Vagina (tissue), 2 donors: ENCODE measurements at regions not wholly inside any gene's neighbourhood (a gene's known extent, or its start where the extent isn't known, plus 50 kb on each side); places are given as distances from the start of the nearest gene placed in this dataset.

Source experiments
- DNase-seq, 2 donors: peaks; one replicate each; pipeline ENCODE4 v3.0.0-alpha.2; 2017; ENCODE audit errors: extremely low spot score in 2 of 2
- H3K27ac ChIP-seq: fragments of 200-600 bp; sonication (generic); one replicate; pipeline ENCODE4 v1.5.1; 2019
- H3K27me3 ChIP-seq: fragments of 200-600 bp; sonication (generic); one replicate; pipeline ENCODE4 v1.5.1; 2019
- H3K36me3 ChIP-seq, 2 donors: fragments of 200-600 bp; sonication (generic); one replicate each; pipeline ENCODE4 v1.5.1; 2017 to 2019
- H3K4me1 ChIP-seq: fragments of 200-600 bp; sonication (generic); one replicate; pipeline ENCODE4 v1.5.1; 2019
- H3K4me3 ChIP-seq, 2 donors: fragments of 200-600 bp; sonication (generic); 1 replicate in 1 of 2; 2 replicates in 1 of 2; pipeline ENCODE4 v1.5.1; 2016 to 2019
- H3K9me3 ChIP-seq: fragments of 200-600 bp; sonication (generic); one replicate; pipeline ENCODE4 v1.5.1; 2019
- POLR2A ChIP-seq, 2 donors: fragments of 450-650 bp; IDR thresholded peaks; one replicate each; pipeline ENCODE4 v1.6.1; 2017; ENCODE audit warnings: antibody characterized with exemption in 2 of 2, mild to moderate bottlenecking in 2 of 2, moderate library complexity in 2 of 2
- POLR2AphosphoS5 ChIP-seq, 2 donors: sonication (generic); formaldehyde crosslinking; IDR thresholded peaks; one replicate each; pipeline ENCODE4 v1.9.0; 2017; ENCODE audit warnings: antibody characterized with exemption in 2 of 2, mild to moderate bottlenecking in 2 of 2, low read depth in 1 of 2; ENCODE audit not compliant: insufficient read depth in 1 of 2
- intact Hi-C: fragments of 100-400 bp; cut with DNase I; formaldehyde crosslinking; loops from one replicate; pipeline ENCODE4 v1.15.1; 2023
- TF ChIP-seq, protein P1 (sequence below), 3 experiments: fragments of 450-650 bp in 2 of 3; fragments of 200-600 bp in 1 of 3; sonication (generic) in 1 of 3; IDR thresholded peaks; one replicate each; pipeline ENCODE4 v1.5.1; 2017 to 2019; ENCODE audit warnings: antibody characterized with exemption in 3 of 3, mild to moderate bottlenecking in 2 of 3, moderate library complexity in 2 of 3

GRCh38 chr4:106773076-106773905 is 262.8 kb downstream of the DKK2 start:
- no peak for TF ChIP-seq POLR2A (IDR thresholded peaks at IDR 0.05)
- TF ChIP-seq, protein P1, sequence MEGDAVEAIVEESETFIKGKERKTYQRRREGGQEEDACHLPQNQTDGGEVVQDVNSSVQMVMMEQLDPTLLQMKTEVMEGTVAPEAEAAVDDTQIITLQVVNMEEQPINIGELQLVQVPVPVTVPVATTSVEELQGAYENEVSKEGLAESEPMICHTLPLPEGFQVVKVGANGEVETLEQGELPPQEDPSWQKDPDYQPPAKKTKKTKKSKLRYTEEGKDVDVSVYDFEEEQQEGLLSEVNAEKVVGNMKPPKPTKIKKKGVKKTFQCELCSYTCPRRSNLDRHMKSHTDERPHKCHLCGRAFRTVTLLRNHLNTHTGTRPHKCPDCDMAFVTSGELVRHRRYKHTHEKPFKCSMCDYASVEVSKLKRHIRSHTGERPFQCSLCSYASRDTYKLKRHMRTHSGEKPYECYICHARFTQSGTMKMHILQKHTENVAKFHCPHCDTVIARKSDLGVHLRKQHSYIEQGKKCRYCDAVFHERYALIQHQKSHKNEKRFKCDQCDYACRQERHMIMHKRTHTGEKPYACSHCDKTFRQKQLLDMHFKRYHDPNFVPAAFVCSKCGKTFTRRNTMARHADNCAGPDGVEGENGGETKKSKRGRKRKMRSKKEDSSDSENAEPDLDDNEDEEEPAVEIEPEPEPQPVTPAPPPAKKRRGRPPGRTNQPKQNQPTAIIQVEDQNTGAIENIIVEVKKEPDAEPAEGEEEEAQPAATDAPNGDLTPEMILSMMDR (IDR thresholded peaks at IDR 0.05) = no peak
- TF ChIP-seq POLR2AphosphoS5 (IDR thresholded peaks at IDR 0.05; ENCODE audit: insufficient read depth in 1 of 2, low read depth in 1 of 2) = no peak
- Histone ChIP-seq H3K27ac (no peak overlapping the region), H3K4me1 (no peaks in the 10 kb centered on the region), H3K9me3 (no peaks in the 10 kb centered on the region), H3K36me3 (no peaks in the 10 kb centered on the region), H3K27me3 (no peaks in the 10 kb centered on the region), H3K4me3 (no peak overlapping the region)
- intact Hi-C loops = no loop called here
- DNase-seq = no peak

DNA sequence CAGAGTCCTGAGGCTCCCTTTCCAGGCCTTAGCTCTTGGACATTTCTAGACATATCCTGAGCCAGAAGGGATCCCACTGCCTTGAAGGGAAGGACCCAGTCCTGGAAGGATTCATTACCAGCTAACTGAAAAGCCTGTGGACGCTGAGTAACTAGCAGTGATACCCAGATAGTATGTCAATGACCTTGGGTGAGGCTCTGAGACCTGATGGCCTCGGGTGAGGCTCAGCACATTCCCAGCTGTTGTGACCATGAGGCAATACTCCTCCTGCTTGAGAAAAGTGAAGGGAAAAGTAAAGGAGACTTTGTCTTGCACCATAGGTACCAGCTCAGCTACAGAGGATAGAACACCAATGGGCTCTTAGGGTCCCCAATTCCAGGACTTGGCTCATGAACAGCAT is 268.1 kb downstream of the DKK2 start:
- no peak for DNase-seq
- Histone ChIP-seq H3K4me3 (no peak overlapping the region), H3K9me3 (no peaks in the 10 kb centered on the region), H3K36me3 (no peaks in the 10 kb centered on the region), H3K27me3 (no peaks in the 10 kb centered on the region), H3K4me1 (no peaks in the 10 kb centered on the region), H3K27ac (no peak overlapping the region)
- TF ChIP-seq POLR2AphosphoS5 (IDR thresholded peaks at IDR 0.05; ENCODE audit: insufficient read depth in 1 of 2, low read depth in 1 of 2) (no peak), POLR2A (IDR thresholded peaks at IDR 0.05) (no peak)
- TF ChIP-seq, protein P1 (IDR thresholded peaks at IDR 0.05) = no peak
- intact Hi-C loops = no loop called here

DNA sequence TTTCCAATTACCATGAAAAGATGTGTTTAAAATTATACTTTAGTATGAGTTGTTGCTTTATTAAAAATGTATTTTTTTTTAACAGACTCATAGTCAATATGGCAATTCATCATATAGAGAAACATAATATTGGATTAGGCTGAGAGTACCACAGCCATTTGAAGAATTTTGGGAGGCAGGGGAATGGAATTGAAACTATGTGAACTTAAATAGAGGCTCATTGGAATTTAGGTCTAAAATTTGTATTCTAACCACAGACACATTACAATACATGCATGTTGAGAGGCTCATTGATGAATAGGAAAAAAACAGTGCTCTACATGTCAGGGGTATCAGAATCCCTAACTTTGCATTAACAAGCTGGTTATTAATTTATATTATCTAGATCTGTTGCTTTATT is 269.6 kb downstream of the DKK2 start:
- H3K4me1 ChIP-seq = no peaks in the 10 kb centered on the region
- no peak overlapping the region for H3K4me3 ChIP-seq
- H3K27ac ChIP-seq = no peak overlapping the region
- no peaks in the 10 kb centered on the region for H3K36me3 ChIP-seq
- H3K27me3 ChIP-seq = no peaks in the 10 kb centered on the region
- TF ChIP-seq POLR2A (IDR thresholded peaks at IDR 0.05) = no peak
- TF ChIP-seq, protein P1 (IDR thresholded peaks at IDR 0.05) = no peak
- intact Hi-C loops = no loop called here
- DNase-seq = no peak
- no peaks in the 10 kb centered on the region for H3K9me3 ChIP-seq

- intact Hi-C loops = no loop called here
- Histone ChIP-seq H3K36me3 (no peaks in the 10 kb centered on the region), H3K27ac (no peak overlapping the region), H3K27me3 (no peaks in the 10 kb centered on the region), H3K4me3 (no peak overlapping the region), H3K9me3 (no peaks in the 10 kb centered on the region), H3K4me1 (no peaks in the 10 kb centered on the region)
- DNase-seq = no peak
- TF ChIP-seq, protein P1 (IDR thresholded peaks at IDR 0.05) = no peak
- TF ChIP-seq POLR2A (IDR thresholded peaks at IDR 0.05) = no peak
- TF ChIP-seq POLR2AphosphoS5 (IDR thresholded peaks at IDR 0.05; ENCODE audit: insufficient read depth in 1 of 2, low read depth in 1 of 2) = no peak
Observed at GRCh38 chr4:106764774-106765173, 271.3 kb downstream of the DKK2 start.

DNA sequence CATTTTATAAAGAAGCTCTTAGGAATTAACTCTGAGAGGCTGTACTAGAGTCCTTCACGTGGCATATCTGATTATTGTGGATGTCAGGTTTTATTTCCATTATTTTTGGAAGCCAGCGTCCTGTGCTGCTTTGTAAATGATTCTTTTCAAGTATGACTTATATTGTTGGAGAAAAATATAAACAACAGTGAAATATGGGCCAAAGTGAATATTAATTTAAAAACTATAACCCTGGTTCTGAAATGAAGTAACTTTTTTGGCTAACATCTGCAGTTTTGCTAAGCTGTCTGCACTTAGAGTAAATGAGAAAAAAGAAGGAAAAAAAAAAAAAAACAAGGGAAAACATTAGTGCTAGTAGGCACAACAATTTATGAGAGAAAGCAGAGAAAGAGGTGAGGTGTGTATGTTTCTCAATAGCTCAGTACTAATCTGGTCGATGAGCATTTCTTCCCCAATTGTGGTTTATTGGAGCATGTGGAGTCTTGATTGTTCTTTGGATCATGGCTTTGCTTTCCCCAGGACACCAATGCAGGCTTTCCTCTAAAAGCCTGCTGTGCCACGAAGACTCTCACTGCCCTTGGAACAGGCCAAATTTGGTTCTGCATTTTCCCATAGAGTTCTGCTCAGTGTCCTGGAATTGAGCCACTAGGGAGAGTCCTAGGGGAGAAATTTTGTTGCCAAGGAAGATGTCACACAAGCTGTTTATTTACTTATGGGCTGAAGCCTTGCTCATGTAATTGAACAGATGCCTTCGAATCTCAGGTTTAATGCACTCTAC is 273.3 kb downstream of the DKK2 start:
- H3K27me3 ChIP-seq = no peaks in the 10 kb centered on the region
- TF ChIP-seq, protein P1 (IDR thresholded peaks at IDR 0.05) = no peak
- TF ChIP-seq POLR2A (IDR thresholded peaks at IDR 0.05) (no peak), POLR2AphosphoS5 (IDR thresholded peaks at IDR 0.05; ENCODE audit: insufficient read depth in 1 of 2, low read depth in 1 of 2) (no peak)
- no peaks in the 10 kb centered on the region for H3K4me1 ChIP-seq
- intact Hi-C loops = no loop called here
- no peaks in the 10 kb centered on the region for H3K9me3 ChIP-seq
- H3K27ac ChIP-seq = no peak overlapping the region
- H3K4me3 ChIP-seq = no peak overlapping the region
- peak in 1 of 2 donors; percentile 65 for DNase-seq
- no peaks in the 10 kb centered on the region for H3K36me3 ChIP-seq
